ENCODE measurements at regions not wholly inside any gene's neighbourhood (a gene's known extent, or its start where the extent isn't known, plus 50 kb on each side); places are given as distances from the start of the nearest gene placed in this dataset.

GRCh38 chr15:56868170-56868569, 50.3 kb upstream of the TCF12 start:
- TF ChIP-seq, protein P1, sequence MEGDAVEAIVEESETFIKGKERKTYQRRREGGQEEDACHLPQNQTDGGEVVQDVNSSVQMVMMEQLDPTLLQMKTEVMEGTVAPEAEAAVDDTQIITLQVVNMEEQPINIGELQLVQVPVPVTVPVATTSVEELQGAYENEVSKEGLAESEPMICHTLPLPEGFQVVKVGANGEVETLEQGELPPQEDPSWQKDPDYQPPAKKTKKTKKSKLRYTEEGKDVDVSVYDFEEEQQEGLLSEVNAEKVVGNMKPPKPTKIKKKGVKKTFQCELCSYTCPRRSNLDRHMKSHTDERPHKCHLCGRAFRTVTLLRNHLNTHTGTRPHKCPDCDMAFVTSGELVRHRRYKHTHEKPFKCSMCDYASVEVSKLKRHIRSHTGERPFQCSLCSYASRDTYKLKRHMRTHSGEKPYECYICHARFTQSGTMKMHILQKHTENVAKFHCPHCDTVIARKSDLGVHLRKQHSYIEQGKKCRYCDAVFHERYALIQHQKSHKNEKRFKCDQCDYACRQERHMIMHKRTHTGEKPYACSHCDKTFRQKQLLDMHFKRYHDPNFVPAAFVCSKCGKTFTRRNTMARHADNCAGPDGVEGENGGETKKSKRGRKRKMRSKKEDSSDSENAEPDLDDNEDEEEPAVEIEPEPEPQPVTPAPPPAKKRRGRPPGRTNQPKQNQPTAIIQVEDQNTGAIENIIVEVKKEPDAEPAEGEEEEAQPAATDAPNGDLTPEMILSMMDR (conservative IDR thresholded peaks at IDR 0.05; ENCODE audit: low read depth, low read length) = no peak
- DNase-seq (ENCODE audit: low read depth) = no peak
- no peak overlapping the region for H3K4me3 ChIP-seq (ENCODE audit: low read depth, low read length)

DNA sequence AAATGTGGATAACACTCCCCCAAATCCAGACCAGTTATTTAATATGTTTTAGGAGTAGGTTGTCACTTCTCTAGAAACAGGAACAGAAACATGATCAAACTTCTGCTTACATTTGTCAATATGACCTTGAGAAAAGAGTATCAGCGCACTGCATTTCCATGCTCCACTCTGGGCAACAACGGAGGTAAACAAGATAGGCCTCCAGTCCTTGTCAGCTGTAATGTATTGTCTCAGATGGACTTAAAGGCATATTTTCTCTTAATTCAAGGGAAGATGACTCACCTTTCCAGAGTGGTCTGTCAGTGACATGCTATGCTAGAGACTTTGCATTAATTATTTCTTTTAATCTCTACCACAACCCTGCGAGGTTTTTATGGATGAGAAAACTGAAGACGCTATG, 51.6 kb upstream of the TCF12 start:
- H3K4me3 ChIP-seq (ENCODE audit: low read depth, low read length) = no peak overlapping the region
- TF ChIP-seq, protein P1 (conservative IDR thresholded peaks at IDR 0.05; ENCODE audit: low read depth, low read length) = no peak
- peak; percentile 10 for DNase-seq (ENCODE audit: low read depth)

DNA sequence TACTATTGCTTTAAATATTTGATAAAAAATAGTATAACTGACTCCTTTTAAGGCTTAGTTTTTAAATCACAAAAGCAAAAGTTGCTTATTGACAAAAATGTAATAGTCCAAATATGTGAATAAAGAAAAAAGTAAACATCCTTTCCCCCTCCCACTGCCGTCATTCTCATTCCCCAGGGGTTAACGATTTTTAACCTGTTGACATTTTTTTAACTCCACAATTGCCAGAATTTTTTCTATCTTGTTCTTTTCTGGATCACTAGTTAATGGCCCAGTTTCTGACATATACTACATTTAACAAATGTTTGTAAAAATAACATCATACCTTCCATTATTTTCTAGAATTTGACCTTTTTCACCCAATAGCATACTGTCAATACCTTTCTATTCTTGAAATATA, 60.6 kb upstream of the TCF12 start:
- H3K4me3 ChIP-seq (ENCODE audit: low read depth, low read length) = no peak overlapping the region
- no peak for DNase-seq (ENCODE audit: low read depth)
- TF ChIP-seq, protein P1 (conservative IDR thresholded peaks at IDR 0.05; ENCODE audit: low read depth, low read length) = no peak

GRCh38 chr15:56856934-56857333, 61.5 kb upstream of the TCF12 start:
- TF ChIP-seq, protein P1 (conservative IDR thresholded peaks at IDR 0.05; ENCODE audit: low read depth, low read length) = no peak
- no peak overlapping the region for H3K4me3 ChIP-seq (ENCODE audit: low read depth, low read length)
- no peak for DNase-seq (ENCODE audit: low read depth)

DNA sequence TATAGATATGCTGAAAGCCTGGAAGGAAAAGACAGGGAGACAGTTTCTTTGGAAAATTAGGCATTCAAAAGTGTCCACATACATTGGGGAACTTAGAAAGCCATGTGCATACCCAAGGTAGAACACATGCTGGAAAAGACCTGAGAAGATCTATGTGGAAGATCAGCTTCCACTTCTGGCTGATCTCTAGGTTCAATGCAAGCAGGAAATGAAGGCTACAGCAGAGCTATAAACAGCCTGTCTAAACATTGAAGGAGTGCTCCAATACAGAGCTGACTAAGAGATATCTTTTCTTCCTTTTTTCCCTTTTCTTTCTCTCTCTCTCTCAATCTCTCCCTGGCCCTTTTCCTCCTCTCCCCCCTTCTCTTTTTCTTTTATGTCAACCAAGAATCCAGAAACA, 73.6 kb upstream of the TCF12 start:
- TF ChIP-seq, protein P1 (conservative IDR thresholded peaks at IDR 0.05; ENCODE audit: low read depth, low read length) = no peak
- no peak for DNase-seq (ENCODE audit: low read depth)
- H3K4me3 ChIP-seq (ENCODE audit: low read depth, low read length) = no peak overlapping the region

DNA sequence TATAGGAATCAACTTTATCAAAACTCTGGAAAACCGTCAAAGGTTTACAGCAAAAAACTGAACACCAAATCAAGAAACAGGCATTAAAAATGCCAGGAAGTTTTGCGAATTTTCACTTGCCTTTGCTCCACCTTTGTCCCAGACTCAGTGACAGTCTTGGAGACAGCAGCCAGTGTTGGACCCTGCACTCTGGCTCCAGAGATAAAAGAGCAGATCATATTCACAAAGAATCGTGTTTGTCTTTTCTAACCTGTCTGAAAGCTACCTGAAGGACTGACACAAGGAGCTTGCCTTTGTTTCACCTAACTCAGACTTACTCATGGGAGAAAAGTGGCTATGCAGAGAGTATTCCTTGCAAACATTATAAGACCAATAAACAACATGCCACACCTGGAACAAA, 74.0 kb upstream of the TCF12 start:
- H3K4me3 ChIP-seq (ENCODE audit: low read depth, low read length) = no peak overlapping the region
- DNase-seq (ENCODE audit: low read depth) = no peak
- TF ChIP-seq, protein P1 (conservative IDR thresholded peaks at IDR 0.05; ENCODE audit: low read depth, low read length) = no peak

DNA sequence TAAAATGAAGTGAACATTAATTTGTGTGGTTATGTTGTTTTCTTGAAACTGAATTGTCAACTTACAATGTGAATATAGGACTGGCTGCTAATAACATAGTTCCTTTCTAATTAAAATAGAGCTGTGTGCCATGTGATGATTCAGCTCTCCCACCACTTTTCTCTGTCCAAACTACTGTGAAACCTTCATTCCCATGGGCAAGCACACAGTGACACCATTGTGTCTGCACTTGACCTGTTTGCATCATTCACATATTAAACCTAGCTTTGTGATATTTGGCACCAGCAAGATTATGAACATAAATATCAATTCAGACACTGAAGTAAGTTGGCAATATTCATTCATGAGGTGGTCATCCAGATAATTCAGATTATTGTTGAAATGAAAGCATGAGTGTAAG, 78.8 kb upstream of the TCF12 start:
- H3K4me3 ChIP-seq (ENCODE audit: low read depth, low read length) = no peak overlapping the region
- TF ChIP-seq, protein P1 (conservative IDR thresholded peaks at IDR 0.05; ENCODE audit: low read depth, low read length) = no peak
- DNase-seq (ENCODE audit: low read depth) = no peak
